Suprapubic skin (tissue), 3 donors: ENCODE measurements at regions not wholly inside any gene's neighbourhood (a gene's known extent, or its start where the extent isn't known, plus 50 kb on each side); places are given as distances from the start of the nearest gene placed in this dataset.

Experiments
- CTCF ChIP-seq, 2 donors: fragments of 200-600 bp in 1 of 2; fragments of 450-650 bp in 1 of 2; sonication (generic) in 1 of 2; IDR thresholded peaks; one replicate each; pipeline ENCODE4 v1.5.1; 2016 to 2019; ENCODE audit warnings: antibody characterized with exemption in 2 of 2, mild to moderate bottlenecking in 1 of 2, moderate library complexity in 1 of 2
- POLR2A ChIP-seq, 2 donors: fragments of 450-650 bp; IDR thresholded peaks; one replicate each; pipeline ENCODE4 v1.6.1; 2017; ENCODE audit warnings: antibody characterized with exemption in 2 of 2, mild to moderate bottlenecking in 2 of 2, moderate library complexity in 2 of 2

GRCh38 chr3:26198609-26199008, 408.7 kb downstream of the OXSM start:
- TF ChIP-seq POLR2A (IDR thresholded peaks at IDR 0.05) (no peak), CTCF (IDR thresholded peaks at IDR 0.05) (no peak)
